Small intestine (tissue), 7 donors: ENCODE measurements at regions not wholly inside any gene's neighbourhood (a gene's known extent, or its start where the extent isn't known, plus 50 kb on each side); places are given as distances from the start of the nearest gene placed in this dataset.
A peak's percentile ranks its signal among the peaks of the same experiment; 100 is the strongest.

Experiments
- DNase-seq, 2 donors: peaks; one replicate each; pipeline versions ENCODE4 v3.0.0 to v3.0.0-alpha.2; 2013
- FAIRE-seq: peaks from 2 replicates; lab custom pipeline; 2012; peaks lifted over from hg19 to GRCh38; lab: Jason Lieb, UNC
- H3K27ac ChIP-seq, 3 donors: one replicate each; pipeline ENCODE4 v1.5.1; 2013; ENCODE audit warnings: low read length in 2 of 3, mild to moderate bottlenecking in 2 of 3, control low read depth in 1 of 3, inconsistent platforms in 1 of 3, low read depth in 1 of 3, moderate library complexity in 1 of 3
- H3K27me3 ChIP-seq, 3 donors: one replicate each; pipeline ENCODE4 v1.6.1; 2013; ENCODE audit warnings: low read length in 3 of 3, inconsistent platforms in 1 of 3; ENCODE audit not compliant: control insufficient read depth in 3 of 3, insufficient read depth in 3 of 3
- H3K36me3 ChIP-seq, 3 donors: one replicate each; pipeline ENCODE4 v1.6.1; 2013; ENCODE audit warnings: low read length in 3 of 3, inconsistent platforms in 1 of 3, low read depth in 1 of 3, mild to moderate bottlenecking in 1 of 3, moderate library complexity in 1 of 3; ENCODE audit not compliant: control insufficient read depth in 3 of 3, insufficient read depth in 2 of 3
- H3K4me1 ChIP-seq, 3 donors: one replicate each; pipeline ENCODE4 v1.6.1; 2013; ENCODE audit warnings: low read length in 2 of 3, inconsistent platforms in 1 of 3, low read depth in 1 of 3, mild to moderate bottlenecking in 1 of 3, moderate library complexity in 1 of 3; ENCODE audit not compliant: control insufficient read depth in 3 of 3, insufficient read depth in 2 of 3
- H3K4me3 ChIP-seq, 3 donors: one replicate each; pipeline ENCODE4 v1.5.1; 2013; ENCODE audit warnings: low read length in 3 of 3, control low read depth in 1 of 3, inconsistent platforms in 1 of 3, low read depth in 1 of 3, mild to moderate bottlenecking in 1 of 3, moderate library complexity in 1 of 3
- H3K9me3 ChIP-seq, 2 donors: one replicate each; pipeline ENCODE4 v1.6.1; 2013; ENCODE audit warnings: low read depth in 1 of 2, low read length in 1 of 2; ENCODE audit not compliant: control insufficient read depth in 2 of 2, insufficient read depth in 1 of 2
- WGBS, 3 donors: extraction: QIAGEN DNeasy Blood & Tissue Kit; methylation state at CpG; one replicate each; pipeline ENCODE4 v1.1.7; 2013; 5-methylcytosine and 5-hydroxymethylcytosine counted together
- donor health status: healthy with polysubstance abuse.
- donor health status: control.
- donor health status: control.
- donor health status: Bipolar disorder and iron deficiency.
- donor health status: healthy.

- no peaks in the 10 kb centered on the region for H3K36me3 ChIP-seq
- H3K9me3 ChIP-seq, result no peaks in the 10 kb centered on the region
- DNase-seq (no peak), FAIRE-seq (no peak)
- no peaks in the 10 kb centered on the region for H3K27me3 ChIP-seq
- no peaks in the 10 kb centered on the region for H3K4me1 ChIP-seq
- WGBS, 3 donors, result 68 to 86% (median 75%) methylated on average over 1 of the region's 1 CpG
- no peak overlapping the region for H3K27ac ChIP-seq
- H3K4me3 ChIP-seq, result no peak overlapping the region
Measured at GRCh38 chr7:113794573-113794972, 124.2 kb downstream of the PPP1R3A start.

- FAIRE-seq, result no peak
Measured at GRCh38 chr7:113793171-113793570, 125.6 kb downstream of the PPP1R3A start.

GRCh38 chr7:113790025-113790424, 128.8 kb downstream of the PPP1R3A start:
- Histone ChIP-seq H3K4me1 (no peaks in the 10 kb centered on the region), H3K36me3 (no peaks in the 10 kb centered on the region), H3K27ac (no peak overlapping the region), H3K4me3 (no peak overlapping the region), H3K9me3 (no peaks in the 10 kb centered on the region), H3K27me3 (no peaks in the 10 kb centered on the region)
- WGBS, 3 donors, result 73 to 86% (median 81%) methylated on average over 4 of the region's 4 CpGs
- DNase-seq (no peak), FAIRE-seq (no peak)

More at GRCh38 chr7:113793171-113793570, 125.6 kb downstream of the PPP1R3A start:
- WGBS, 3 donors, result 81 to 85% (median 84%) methylated on average over 3 of the region's 3 CpGs
- H3K4me1 ChIP-seq, result no peaks in the 10 kb centered on the region
- no peaks in the 10 kb centered on the region for H3K9me3 ChIP-seq
- no peak for DNase-seq
- no peaks in the 10 kb centered on the region for H3K36me3 ChIP-seq
- H3K27me3 ChIP-seq, result no peaks in the 10 kb centered on the region
- H3K4me3 ChIP-seq, result no peak overlapping the region
- no peak overlapping the region for H3K27ac ChIP-seq

GRCh38 chr7:113787106-113787505, 131.7 kb downstream of the PPP1R3A start:
- no peak overlapping the region for H3K4me3 ChIP-seq
- FAIRE-seq (no peak), DNase-seq (no peak)
- H3K4me1 ChIP-seq, result no peaks in the 10 kb centered on the region
- H3K27me3 ChIP-seq, result no peaks in the 10 kb centered on the region
- H3K27ac ChIP-seq, result no peak overlapping the region
- WGBS, 3 donors, result 76 to 93% (median 81%) methylated on average over 2 of the region's 2 CpGs
- no peaks in the 10 kb centered on the region for H3K36me3 ChIP-seq
- peaks cover 0 to 3% of the 10 kb centered on the region in 2 donors for H3K9me3 ChIP-seq

GRCh38 chr7:113784956-113785355, 133.9 kb downstream of the PPP1R3A start:
- no peaks in the 10 kb centered on the region for H3K4me1 ChIP-seq
- H3K27me3 ChIP-seq, result no peaks in the 10 kb centered on the region
- H3K27ac ChIP-seq, result peak overlapping the region in 1 of 3 donors; percentile 37
- 22 to 60% (median 39%) methylated on average over 3 of the region's 3 CpGs for WGBS, 3 donors
- no peaks in the 10 kb centered on the region for H3K36me3 ChIP-seq
- FAIRE-seq (no peak), DNase-seq (peak; percentile 51 to 57)
- peaks cover 0 to 3% of the 10 kb centered on the region in 2 donors for H3K9me3 ChIP-seq
- H3K4me3 ChIP-seq, result no peak overlapping the region

- H3K4me1 ChIP-seq, result no peaks in the 10 kb centered on the region
- H3K27ac ChIP-seq, result no peak overlapping the region
- no peaks in the 10 kb centered on the region for H3K36me3 ChIP-seq
- 65 to 90% (median 82%) methylated on average over 2 of the region's 2 CpGs for WGBS, 3 donors
- H3K9me3 ChIP-seq, result peaks cover 0 to 3% of the 10 kb centered on the region in 2 donors
- FAIRE-seq (no peak), DNase-seq (no peak)
- H3K4me3 ChIP-seq, result no peak overlapping the region
- no peaks in the 10 kb centered on the region for H3K27me3 ChIP-seq
Measured at GRCh38 chr7:113784316-113784715, 134.5 kb downstream of the PPP1R3A start.

- Histone ChIP-seq H3K4me1 (no peaks in the 10 kb centered on the region), H3K4me3 (no peak overlapping the region), H3K27me3 (no peaks in the 10 kb centered on the region), H3K9me3 (peaks cover 0 to 3% of the 10 kb centered on the region in 2 donors), H3K36me3 (no peaks in the 10 kb centered on the region), H3K27ac (no peak overlapping the region)
- DNase-seq, result no peak
- FAIRE-seq, result no peak
- 87 to 91% (median 90%) methylated on average over 4 of the region's 4 CpGs for WGBS, 3 donors
Measured at GRCh38 chr7:113783403-113783802, 135.4 kb downstream of the PPP1R3A start.

- WGBS, 3 donors, result 73 to 94% (median 88%) methylated on average over 1 of the region's 1 CpG
- no peaks in the 10 kb centered on the region for H3K9me3 ChIP-seq
- DNase-seq (no peak), FAIRE-seq (no peak)
- H3K27me3 ChIP-seq, result no peaks in the 10 kb centered on the region
- no peak overlapping the region for H3K27ac ChIP-seq
- no peaks in the 10 kb centered on the region for H3K36me3 ChIP-seq
- no peaks in the 10 kb centered on the region for H3K4me1 ChIP-seq
- no peak overlapping the region for H3K4me3 ChIP-seq
Measured at GRCh38 chr7:113775804-113776203, 143.0 kb downstream of the PPP1R3A start.

- H3K27me3 ChIP-seq, result no peaks in the 10 kb centered on the region
- no peak for DNase-seq
- peaks cover 0 to 1% of the 10 kb centered on the region in 2 donors for H3K9me3 ChIP-seq
- H3K36me3 ChIP-seq, result no peaks in the 10 kb centered on the region
- no peak overlapping the region for H3K4me3 ChIP-seq
- no peak overlapping the region for H3K27ac ChIP-seq
- FAIRE-seq, result no peak
- H3K4me1 ChIP-seq, result no peaks in the 10 kb centered on the region
- WGBS, 3 donors, result 12 to 41% (median 20%) methylated on average over 1 of the region's 1 CpG
Measured at GRCh38 chr7:113775401-113775800, 143.4 kb downstream of the PPP1R3A start.
